HK-2 (cell line): ENCODE measurements at regions not wholly inside any gene's neighbourhood (a gene's known extent, or its start where the extent isn't known, plus 50 kb on each side); places are given as distances from the start of the nearest gene placed in this dataset.

Experiments used
- DNase-seq: peaks from one replicate; pipeline ENCODE4 v3.0.0-alpha.2; 2018; ENCODE audit not compliant: unreplicated experiment

- DNase-seq = no peak
Measured at GRCh38 chr9:80841888-80842287, 847.5 kb downstream of the TLE1 start.

GRCh38 chr9:80839821-80840675, 849.3 kb downstream of the TLE1 start:
- DNase-seq = no peak

GRCh38 chr9:80836013-80836412, 853.3 kb downstream of the TLE1 start:
- no peak for DNase-seq

DNA sequence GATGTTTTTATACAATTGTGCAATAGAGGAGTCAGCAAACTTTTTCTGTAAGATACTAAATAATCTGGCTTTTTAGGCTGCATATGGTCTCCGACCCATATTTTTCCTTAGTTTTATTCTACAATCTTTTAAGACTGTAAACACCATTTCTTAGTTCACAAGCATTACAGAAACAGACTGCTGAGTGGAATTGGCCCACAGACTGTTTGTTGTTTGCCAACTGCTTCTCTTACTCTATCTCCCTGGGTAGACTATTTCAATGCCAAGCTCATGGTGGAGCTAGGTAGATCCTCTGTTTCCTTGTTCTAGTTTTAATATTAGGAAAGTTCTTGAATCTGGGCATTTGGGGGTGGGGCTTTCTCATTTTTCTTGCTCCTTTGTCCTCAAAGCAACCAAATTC, 857.6 kb downstream of the TLE1 start:
- DNase-seq = no peak

DNA sequence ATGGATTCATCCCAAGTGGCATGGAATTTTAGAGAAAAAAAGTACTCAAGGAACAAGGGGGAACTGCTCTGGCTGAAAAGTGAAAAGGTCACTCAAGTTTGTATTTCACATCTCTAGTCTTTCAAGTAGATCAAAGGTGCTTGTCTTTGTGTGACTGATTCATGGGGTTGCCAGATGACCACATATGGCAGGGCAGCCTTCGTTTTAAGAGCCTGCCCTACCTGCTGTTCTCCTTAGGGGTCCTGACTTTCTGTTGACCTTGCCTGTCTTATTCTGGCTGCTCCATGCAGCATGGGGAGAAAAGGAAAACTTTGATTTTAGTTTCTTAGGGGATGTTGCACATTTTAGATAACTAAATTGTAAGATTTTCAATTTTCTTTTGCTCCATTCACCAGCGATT, 877.7 kb downstream of the TLE1 start:
- no peak for DNase-seq

GRCh38 chr9:80811003-80811402, 878.3 kb downstream of the TLE1 start:
- DNase-seq = no peak

- DNase-seq = no peak
Measured at GRCh38 chr9:80806671-80807070, 882.7 kb downstream of the TLE1 start.

DNA sequence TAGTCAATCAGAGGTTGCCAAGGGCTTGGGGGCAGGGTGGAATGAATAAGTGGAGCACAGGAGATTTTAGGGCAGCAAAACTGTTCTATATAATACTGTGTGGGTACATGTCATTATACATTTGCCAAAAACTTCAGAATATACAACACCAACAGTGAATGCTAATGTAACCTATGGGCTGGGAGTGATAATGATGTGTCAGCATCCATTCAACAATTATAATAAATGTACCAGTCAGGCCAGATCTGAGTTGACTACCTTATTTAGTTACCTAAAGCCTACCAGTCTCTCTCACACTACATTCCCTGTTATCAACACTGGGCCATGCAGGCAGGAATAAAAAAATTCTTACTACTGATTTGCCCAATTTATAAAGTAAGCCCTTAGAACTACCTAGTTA, 884.5 kb downstream of the TLE1 start:
- no peak for DNase-seq

DNA sequence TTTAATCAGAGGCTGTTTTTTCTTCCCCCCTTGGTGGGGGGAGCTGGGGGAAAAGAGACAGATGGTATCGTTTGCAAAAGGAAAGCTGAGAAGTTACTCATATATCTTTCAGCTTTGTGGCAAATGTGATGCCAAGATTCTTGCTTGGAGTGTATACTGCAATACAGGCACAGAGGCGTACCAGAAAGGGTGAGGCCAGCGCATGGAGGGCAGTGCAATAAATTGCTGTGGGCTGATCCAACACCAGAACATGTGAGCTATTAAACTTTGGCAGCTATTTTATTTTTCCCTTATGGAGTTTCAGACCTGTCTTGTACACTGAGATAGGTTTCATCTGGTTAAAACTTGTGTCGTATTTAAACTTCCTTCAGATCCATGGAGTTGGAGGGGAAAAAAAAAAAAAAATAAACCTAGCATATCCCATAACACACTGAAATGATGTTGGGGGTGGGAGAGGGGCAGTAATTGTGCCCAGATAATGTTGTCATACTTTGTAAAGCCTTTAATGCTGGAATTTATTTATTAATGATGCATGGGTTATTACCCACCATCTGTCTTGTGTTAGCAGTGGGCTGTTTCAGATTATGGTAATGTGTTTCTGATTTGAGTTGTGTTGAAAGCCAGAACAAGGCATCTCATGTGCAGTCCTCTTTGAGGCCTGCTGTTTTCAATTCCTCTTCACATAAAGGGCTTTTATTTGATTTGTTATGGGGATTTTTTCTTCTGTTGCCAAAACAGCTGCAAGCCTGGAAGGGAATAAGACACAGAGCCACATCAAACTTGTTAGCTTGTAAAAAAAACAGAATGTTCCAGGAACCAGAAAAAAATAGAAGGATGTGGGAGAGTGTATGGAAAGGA, 891.3 kb downstream of the TLE1 start:
- no peak for DNase-seq

- DNase-seq = no peak
Measured at GRCh38 chr9:80797101-80797829, 892.1 kb downstream of the TLE1 start.

GRCh38 chr9:80796632-80797031, 892.7 kb downstream of the TLE1 start:
- no peak for DNase-seq

DNA sequence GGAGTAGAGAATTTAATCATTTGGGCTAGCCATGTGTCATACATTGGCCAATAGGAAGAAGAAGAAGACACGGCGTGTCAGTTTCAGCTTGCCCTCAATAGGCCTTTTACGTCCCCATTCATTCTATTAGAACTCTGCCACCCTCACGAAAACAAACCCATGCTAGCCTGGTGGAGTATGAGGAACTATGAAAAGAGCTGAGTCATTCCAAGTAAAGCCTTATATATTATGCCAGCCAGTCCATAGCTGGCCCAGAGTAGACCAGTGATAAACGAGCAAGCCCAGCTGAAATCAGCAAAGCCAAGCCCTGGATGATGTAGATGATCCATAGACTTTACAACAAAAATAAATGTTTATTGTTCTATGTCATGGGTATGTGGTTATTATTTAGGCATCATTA, 895.1 kb downstream of the TLE1 start:
- no peak for DNase-seq

GRCh38 chr9:80793706-80794105, 895.6 kb downstream of the TLE1 start:
- no peak for DNase-seq

DNA sequence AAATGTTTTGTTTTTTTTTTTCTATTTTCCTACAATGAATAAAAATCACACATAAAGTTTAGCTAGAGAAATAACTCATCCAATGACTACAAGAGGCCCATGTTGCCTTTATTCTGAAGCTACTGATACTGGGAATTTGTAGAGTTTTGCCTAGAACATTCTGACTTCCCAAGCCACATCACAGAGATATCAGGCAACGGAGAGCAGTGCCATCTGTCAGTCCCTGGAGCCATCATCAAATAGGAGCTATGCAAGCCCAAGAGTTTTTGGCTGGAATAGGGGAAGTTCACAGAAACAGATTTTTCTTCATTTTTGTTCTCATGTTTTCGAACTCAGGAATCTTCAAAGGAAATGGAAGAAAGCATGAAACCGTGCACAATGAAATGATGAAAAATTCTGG, 896.6 kb downstream of the TLE1 start:
- DNase-seq = no peak

GRCh38 chr9:80791836-80792235, 897.5 kb downstream of the TLE1 start:
- DNase-seq = no peak

DNA sequence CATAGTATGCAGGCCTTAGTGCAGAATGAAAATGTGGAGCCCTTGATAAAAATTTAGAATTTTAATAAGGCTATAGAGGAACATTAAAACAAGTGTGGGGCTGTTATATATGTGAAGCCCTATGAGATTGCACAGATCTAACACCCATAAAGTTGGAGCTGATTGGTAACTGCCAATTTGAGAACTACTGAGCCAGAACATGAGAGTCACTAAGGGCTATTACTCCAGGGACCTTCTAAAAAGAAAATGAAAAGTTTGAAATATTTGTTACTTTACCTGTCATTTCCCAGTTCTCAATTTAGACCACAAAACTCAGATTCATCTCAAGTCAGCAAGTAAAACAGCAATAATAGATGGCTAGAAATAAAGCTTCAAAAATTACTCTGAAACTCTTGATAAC, 898.6 kb downstream of the TLE1 start:
- no peak for DNase-seq

- DNase-seq = no peak
Measured at GRCh38 chr9:80789831-80790230, 899.5 kb downstream of the TLE1 start.

DNA sequence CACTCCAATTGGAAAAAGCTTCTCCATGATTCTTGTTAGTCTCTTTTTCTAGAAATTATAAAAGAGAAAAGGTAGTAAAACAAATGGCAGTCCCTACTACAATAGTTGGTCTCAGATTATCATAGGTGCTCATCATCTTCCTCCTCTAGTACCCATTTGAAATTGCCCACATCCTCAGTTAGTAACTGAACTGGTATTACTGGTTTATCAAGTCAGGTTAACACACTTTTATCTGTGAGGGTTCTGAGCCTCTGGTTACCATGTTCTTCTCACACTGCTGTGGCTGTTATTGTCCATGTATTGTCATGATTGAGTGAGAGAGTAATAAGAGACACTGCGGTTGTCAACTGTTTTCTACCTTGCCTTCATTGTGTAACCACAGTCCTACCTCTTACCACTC, 901.7 kb downstream of the TLE1 start:
- DNase-seq = no peak

- DNase-seq = no peak
Measured at GRCh38 chr9:80784647-80785046, 904.7 kb downstream of the TLE1 start.

- DNase-seq = no peak
Measured at GRCh38 chr9:80775971-80776370, 913.4 kb downstream of the TLE1 start.

DNA sequence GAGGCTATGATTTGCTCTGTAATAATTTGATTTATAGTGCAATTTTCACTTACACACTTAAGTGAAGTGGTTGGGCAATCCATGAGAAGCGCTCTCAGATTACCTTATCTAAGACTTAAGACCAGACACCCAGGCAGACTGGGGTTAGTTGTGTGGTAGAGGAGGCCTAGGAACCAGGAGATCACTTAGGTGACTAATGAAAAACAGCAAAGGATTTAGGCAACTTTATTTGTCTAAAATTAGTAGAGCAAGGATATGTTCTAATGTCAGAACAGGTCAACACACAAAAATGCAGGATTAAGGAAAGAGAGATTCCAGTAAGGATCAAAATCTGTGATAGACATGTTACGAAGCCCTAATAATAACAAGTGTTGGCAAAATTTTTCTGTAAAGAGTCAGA, 913.8 kb downstream of the TLE1 start:
- DNase-seq = no peak

DNA sequence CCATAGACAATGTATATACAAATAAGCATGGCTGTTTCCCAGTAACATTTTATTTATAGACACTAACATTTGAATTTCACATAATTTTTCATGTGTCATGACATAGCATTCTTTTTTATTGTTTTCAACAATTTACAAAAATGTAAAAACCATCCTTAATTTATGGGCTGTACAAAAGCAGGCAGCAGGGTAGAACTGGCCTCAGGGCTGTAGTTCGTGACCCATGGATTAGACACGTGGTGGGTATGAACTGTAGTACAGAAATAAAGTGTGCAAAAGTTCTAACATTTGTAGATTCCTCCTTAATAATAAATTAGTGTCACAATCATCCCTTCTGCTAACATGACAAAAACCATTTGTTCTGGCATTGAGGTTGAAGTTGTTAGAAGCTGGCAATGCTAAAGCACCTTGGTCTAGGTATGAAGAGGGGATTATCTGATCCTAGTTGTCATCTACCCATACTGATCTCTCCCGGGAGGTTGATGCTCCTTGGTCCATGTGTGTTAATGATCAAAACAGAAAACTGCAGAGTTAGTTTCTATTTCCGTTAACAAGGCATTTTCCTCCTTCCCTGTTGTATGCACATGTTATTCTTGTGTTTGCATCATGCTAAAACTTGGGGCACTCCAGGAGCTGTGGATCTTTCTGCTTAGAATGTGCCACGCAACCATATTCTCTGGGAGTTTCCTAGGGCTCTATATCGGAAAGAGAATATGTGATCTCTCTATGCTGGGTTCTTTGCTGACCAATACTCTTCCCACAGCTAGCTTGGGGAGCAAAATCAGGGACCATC, 917.6 kb downstream of the TLE1 start:
- no peak for DNase-seq
